ENCODE measurements at regions not wholly inside any gene's neighbourhood (a gene's known extent, or its start where the extent isn't known, plus 50 kb on each side); places are given as distances from the start of the nearest gene placed in this dataset.

DNA sequence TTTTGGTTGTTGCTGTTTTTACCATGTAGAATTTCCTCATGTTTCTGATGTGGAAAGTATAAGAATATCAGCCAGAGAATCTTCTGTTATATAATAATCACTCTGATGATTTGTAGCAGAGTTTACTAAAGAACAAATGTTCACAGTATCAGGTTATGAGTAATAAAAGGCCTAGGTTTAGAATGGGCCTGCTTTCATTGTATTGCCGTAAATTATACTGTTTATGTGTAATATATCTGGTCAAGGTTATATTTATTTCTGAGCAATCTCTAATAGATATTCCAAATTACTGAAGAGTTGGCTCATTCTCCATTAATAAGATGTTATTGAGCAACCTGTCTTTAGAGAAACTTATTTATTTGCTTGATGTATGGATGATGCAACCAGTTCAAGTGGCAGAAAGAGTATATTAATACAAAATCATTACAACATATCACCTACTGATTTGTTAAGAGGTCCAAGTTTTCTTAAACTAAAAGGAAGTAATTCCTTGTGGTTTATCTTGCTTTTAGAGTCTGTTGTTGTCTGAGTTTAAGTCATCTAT is 649.4 kb upstream of the CXADR start:
- CTCF ChIA-PET = no interaction called here
- no peak for TF ChIP-seq CTCF (IDR thresholded peaks at IDR 0.05; ENCODE audit: unreplicated experiment)
- Mint-ChIP-seq H3K27ac (ENCODE audit: unreplicated experiment) (no peak overlapping the region), H3K4me3 (ENCODE audit: low read depth, unreplicated experiment) (no peak overlapping the region), H3K4me1 (ENCODE audit: low read depth, unreplicated experiment) (no peaks in the 10 kb centered on the region), H3K36me3 (ENCODE audit: insufficient read depth, unreplicated experiment) (no peaks in the 10 kb centered on the region), H3K9me3 (ENCODE audit: low read depth, unreplicated experiment) (no peaks in the 10 kb centered on the region), H3K27me3 (ENCODE audit: unreplicated experiment) (no peaks in the 10 kb centered on the region)
- intact Hi-C loops (cut with micrococcal nuclease; ENCODE audit: unreplicated experiment) = no loop called here
- no peak for DNase-seq
- no TSS peak for BruUV-seq (replicated peaks)

GRCh38 chr21:16863908-16864307 is 648.9 kb upstream of the CXADR start:
- H3K36me3 Mint-ChIP-seq (ENCODE audit: insufficient read depth, unreplicated experiment) = no peaks in the 10 kb centered on the region
- CTCF ChIA-PET = no interaction called here
- BruUV-seq (replicated peaks) = no TSS peak

DNA sequence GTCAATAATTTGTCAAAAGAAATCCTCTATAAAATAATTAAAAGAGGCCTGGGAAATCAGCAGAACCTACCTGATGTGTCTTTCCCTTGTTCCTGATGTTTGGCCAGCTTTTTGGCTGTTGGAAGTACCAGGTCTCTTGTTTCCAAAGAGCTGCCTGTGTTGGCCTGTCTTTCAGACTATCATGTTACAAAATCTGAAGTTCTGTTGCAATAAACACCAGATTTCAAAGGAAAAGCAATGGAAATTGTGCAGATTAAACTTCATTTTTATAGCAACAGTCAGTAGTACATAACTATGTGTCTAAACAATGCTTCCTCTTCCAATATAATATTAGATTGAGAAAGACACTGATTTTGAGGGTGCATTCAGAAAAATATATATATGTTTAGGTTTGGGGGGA is 647.2 kb upstream of the CXADR start:
- BruUV-seq (replicated peaks) = no TSS peak

More at GRCh38 chr21:16863908-16864307, 648.9 kb upstream of the CXADR start:
- Mint-ChIP-seq H3K9me3 (ENCODE audit: low read depth, unreplicated experiment) (no peaks in the 10 kb centered on the region), H3K27me3 (ENCODE audit: unreplicated experiment) (no peaks in the 10 kb centered on the region), H3K27ac (ENCODE audit: unreplicated experiment) (no peak overlapping the region), H3K4me3 (ENCODE audit: low read depth, unreplicated experiment) (no peak overlapping the region), H3K4me1 (ENCODE audit: low read depth, unreplicated experiment) (no peaks in the 10 kb centered on the region)
- no peak for DNase-seq
- no peak for TF ChIP-seq CTCF (IDR thresholded peaks at IDR 0.05; ENCODE audit: unreplicated experiment)
- intact Hi-C loops (cut with micrococcal nuclease; ENCODE audit: unreplicated experiment) = no loop called here

DNA sequence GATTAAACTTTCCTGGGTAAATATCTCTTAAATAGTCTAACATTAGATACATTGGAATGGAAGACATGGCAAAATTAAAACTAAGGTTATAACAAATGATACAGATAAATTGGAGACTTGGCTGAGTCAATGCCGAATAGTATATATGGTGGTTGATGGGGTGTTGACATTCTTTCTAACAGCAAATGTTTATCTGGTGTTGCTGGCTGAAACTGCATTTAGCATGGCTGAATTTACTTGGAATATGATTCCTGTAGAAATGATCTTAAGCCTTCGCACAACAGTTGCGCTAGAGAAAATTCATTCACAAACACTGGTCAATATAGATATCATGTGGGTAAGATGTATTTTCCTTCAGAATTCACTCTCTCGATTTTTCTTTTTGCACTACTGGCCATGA is 646.0 kb upstream of the CXADR start:
- intact Hi-C loops (cut with micrococcal nuclease; ENCODE audit: unreplicated experiment) = no loop called here
- H3K4me3 Mint-ChIP-seq (ENCODE audit: low read depth, unreplicated experiment) = no peak overlapping the region
- CTCF ChIA-PET = interaction anchor here (0.6 kb wide), 1 partner anchor 617 kb away, joined by 4 read pairs; no protein-coding TSS in a partner anchor
- no peak for TF ChIP-seq CTCF (IDR thresholded peaks at IDR 0.05; ENCODE audit: unreplicated experiment)
- DNase-seq = no peak
- H3K36me3 Mint-ChIP-seq (ENCODE audit: insufficient read depth, unreplicated experiment) = no peaks in the 10 kb centered on the region
- H3K9me3 Mint-ChIP-seq (ENCODE audit: low read depth, unreplicated experiment) = no peaks in the 10 kb centered on the region
- no TSS peak for BruUV-seq (replicated peaks)
- H3K27ac Mint-ChIP-seq (ENCODE audit: unreplicated experiment) = no peak overlapping the region
- no peaks in the 10 kb centered on the region for H3K27me3 Mint-ChIP-seq (ENCODE audit: unreplicated experiment)
- no peaks in the 10 kb centered on the region for H3K4me1 Mint-ChIP-seq (ENCODE audit: low read depth, unreplicated experiment)

More for the DNA sequence above, 647.2 kb upstream of the CXADR start:
- Mint-ChIP-seq H3K4me1 (ENCODE audit: low read depth, unreplicated experiment) (no peaks in the 10 kb centered on the region), H3K27me3 (ENCODE audit: unreplicated experiment) (no peaks in the 10 kb centered on the region), H3K4me3 (ENCODE audit: low read depth, unreplicated experiment) (no peak overlapping the region), H3K36me3 (ENCODE audit: insufficient read depth, unreplicated experiment) (no peaks in the 10 kb centered on the region), H3K27ac (ENCODE audit: unreplicated experiment) (no peak overlapping the region), H3K9me3 (ENCODE audit: low read depth, unreplicated experiment) (no peaks in the 10 kb centered on the region)
- TF ChIP-seq CTCF (IDR thresholded peaks at IDR 0.05; ENCODE audit: unreplicated experiment) = no peak
- intact Hi-C loops (cut with micrococcal nuclease; ENCODE audit: unreplicated experiment) = no loop called here
- no peak for DNase-seq
- CTCF ChIA-PET = no interaction called here
